Transverse colon (tissue), 4 donors: ENCODE measurements at regions not wholly inside any gene's neighbourhood (a gene's known extent, or its start where the extent isn't known, plus 50 kb on each side); places are given as distances from the start of the nearest gene placed in this dataset.

ENCODE experiments used
- DNase-seq: peaks from one replicate; pipeline ENCODE4 v3.0.0-alpha.2; 2019
- H3K27ac ChIP-seq, 4 donors: fragments of 200-600 bp; sonication (generic); 2 replicates each; pipeline ENCODE4 v1.5.1; 2016 to 2018; ENCODE audit warnings: inconsistent platforms in 4 of 4
- H3K27me3 ChIP-seq: fragments of 200-600 bp; sonication (generic); 2 replicates; pipeline ENCODE4 v1.5.1; 2017; ENCODE audit warnings: inconsistent platforms
- H3K36me3 ChIP-seq, 4 donors: fragments of 200-600 bp; sonication (generic); 2 replicates each; pipeline ENCODE4 v1.5.1; 2017 to 2019; ENCODE audit warnings: inconsistent platforms in 4 of 4
- H3K4me1 ChIP-seq, 4 donors: fragments of 200-600 bp; sonication (generic); 2 replicates each; pipeline ENCODE4 v1.5.1; 2017 to 2020; ENCODE audit warnings: inconsistent platforms in 4 of 4
- H3K4me3 ChIP-seq, 4 donors: fragments of 200-600 bp; sonication (generic); 1 replicate in 1 of 4; 2 replicates in 3 of 4; pipeline versions ENCODE4 v1.5.1 to v1.6.1; 2017 to 2019; ENCODE audit warnings: inconsistent platforms in 4 of 4
- H3K9me3 ChIP-seq, 2 donors: fragments of 200-600 bp; sonication (generic); 2 replicates each; pipeline ENCODE4 v1.5.1; 2017 to 2019; ENCODE audit warnings: inconsistent platforms in 2 of 2
- EP300 ChIP-seq: sonication (generic); formaldehyde crosslinking; IDR thresholded peaks from one replicate; pipeline ENCODE4 v1.6.1; 2017; ENCODE audit warnings: antibody characterized with exemption, low read depth
- POLR2A ChIP-seq: fragments of 450-650 bp; IDR thresholded peaks from one replicate; pipeline ENCODE4 v1.6.1; 2016; ENCODE audit warnings: antibody characterized with exemption, mild to moderate bottlenecking, moderate library complexity
- POLR2AphosphoS5 ChIP-seq, 3 donors: sonication (generic); formaldehyde crosslinking; IDR thresholded peaks; one replicate each; pipeline ENCODE4 v1.6.1; 2016; ENCODE audit warnings: antibody characterized with exemption in 3 of 3
- WGBS, 2 donors: methylation state at CpG; one replicate each; pipeline ENCODE4 v1.1.5; 2018; ENCODE audit warnings: low coverage in 1 of 2; 5-methylcytosine and 5-hydroxymethylcytosine counted together
- in situ Hi-C, 4 donors: fragments of 200-750 bp; cut with MboI; loops; one replicate each; pipeline versions ENCODE4 v1.15.0 to v1.15.1; 2017; ENCODE audit warnings: low sequenced_read_pairs in 3 of 4, low pct_ligation_motif_present in 1 of 4, low pct_unique_long_range_greater_than_20kb in 1 of 4
- intact Hi-C: fragments of 100-400 bp; cut with DNase I; formaldehyde crosslinking; loops from one replicate; pipeline ENCODE4 v1.15.1; 2023; ENCODE audit warnings: low total_unique reads
- TF ChIP-seq, protein P1 (sequence below), 5 experiments: fragments of 200-600 bp in 3 of 5; fragments of 450-650 bp in 2 of 5; sonication (generic) in 3 of 5; IDR thresholded peaks; 1 replicate in 2 of 5; 2 replicates in 3 of 5; pipeline ENCODE4 v1.5.1; 2016 to 2017; ENCODE audit warnings: antibody characterized with exemption in 5 of 5, inconsistent platforms in 3 of 5, mild to moderate bottlenecking in 2 of 5, moderate library complexity in 1 of 5

GRCh38 chr11:28514391-28514790, 406.2 kb downstream of the METTL15 start:
- Histone ChIP-seq H3K27ac (no peak overlapping the region), H3K4me3 (no peak overlapping the region), H3K27me3 (no peaks in the 10 kb centered on the region), H3K36me3 (no peaks in the 10 kb centered on the region), H3K4me1 (no peaks in the 10 kb centered on the region), H3K9me3 (no peaks in the 10 kb centered on the region)
- DNase-seq = no peak
- intact Hi-C loops = no loop called here
- in situ Hi-C loops = no loop called here
- no peak for TF ChIP-seq POLR2AphosphoS5 (IDR thresholded peaks at IDR 0.05)
- 77 to 80% methylated on average over 2 of the region's 2 CpGs for WGBS, 2 donors

DNA sequence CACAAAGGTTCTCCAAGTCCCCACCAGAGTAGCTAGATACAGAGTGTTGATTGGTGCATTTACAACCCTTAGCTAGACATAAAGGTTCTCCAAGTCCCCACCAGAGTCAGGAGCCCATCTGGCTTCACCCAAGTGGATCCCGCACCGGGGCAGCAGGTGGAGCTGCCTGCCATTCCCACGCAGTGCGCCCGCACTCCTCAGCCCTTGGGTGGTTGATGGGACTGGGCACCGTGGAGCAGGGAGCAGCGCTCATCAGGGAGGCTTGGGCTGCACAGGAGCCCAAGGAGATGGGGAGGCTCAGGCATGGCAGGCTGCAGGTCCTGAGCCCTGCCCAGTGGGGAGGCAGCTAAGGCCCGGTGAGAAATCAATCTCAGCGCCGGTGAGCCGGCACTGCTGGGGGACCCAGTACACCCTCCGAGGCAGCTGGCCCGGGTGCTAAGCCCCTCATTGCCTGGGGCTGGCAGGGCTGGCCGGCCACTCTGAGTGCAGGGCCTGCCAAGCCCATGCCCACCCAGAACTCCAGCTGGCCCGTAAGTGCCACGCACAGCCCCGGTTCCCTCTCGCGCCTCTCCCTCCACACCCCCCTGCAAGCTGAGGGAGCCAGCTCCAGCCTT, 404.1 kb downstream of the METTL15 start:
- H3K4me3 ChIP-seq = no peak overlapping the region
- intact Hi-C loops (no loop called here), in situ Hi-C loops (no loop called here)
- no peaks in the 10 kb centered on the region for H3K36me3 ChIP-seq
- WGBS, 2 donors = 94% methylated on average over 17 of the region's 19 CpGs; no CpG with 5 or more reads in 1 of the 2 donors
- H3K4me1 ChIP-seq = no peaks in the 10 kb centered on the region
- DNase-seq = no peak
- H3K27ac ChIP-seq = no peak overlapping the region
- H3K27me3 ChIP-seq = no peaks in the 10 kb centered on the region
- TF ChIP-seq, protein P1, sequence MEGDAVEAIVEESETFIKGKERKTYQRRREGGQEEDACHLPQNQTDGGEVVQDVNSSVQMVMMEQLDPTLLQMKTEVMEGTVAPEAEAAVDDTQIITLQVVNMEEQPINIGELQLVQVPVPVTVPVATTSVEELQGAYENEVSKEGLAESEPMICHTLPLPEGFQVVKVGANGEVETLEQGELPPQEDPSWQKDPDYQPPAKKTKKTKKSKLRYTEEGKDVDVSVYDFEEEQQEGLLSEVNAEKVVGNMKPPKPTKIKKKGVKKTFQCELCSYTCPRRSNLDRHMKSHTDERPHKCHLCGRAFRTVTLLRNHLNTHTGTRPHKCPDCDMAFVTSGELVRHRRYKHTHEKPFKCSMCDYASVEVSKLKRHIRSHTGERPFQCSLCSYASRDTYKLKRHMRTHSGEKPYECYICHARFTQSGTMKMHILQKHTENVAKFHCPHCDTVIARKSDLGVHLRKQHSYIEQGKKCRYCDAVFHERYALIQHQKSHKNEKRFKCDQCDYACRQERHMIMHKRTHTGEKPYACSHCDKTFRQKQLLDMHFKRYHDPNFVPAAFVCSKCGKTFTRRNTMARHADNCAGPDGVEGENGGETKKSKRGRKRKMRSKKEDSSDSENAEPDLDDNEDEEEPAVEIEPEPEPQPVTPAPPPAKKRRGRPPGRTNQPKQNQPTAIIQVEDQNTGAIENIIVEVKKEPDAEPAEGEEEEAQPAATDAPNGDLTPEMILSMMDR (IDR thresholded peaks at IDR 0.05) = no peak
- TF ChIP-seq POLR2AphosphoS5 (IDR thresholded peaks at IDR 0.05) = no peak
- no peak for TF ChIP-seq EP300
- no peak for TF ChIP-seq POLR2A
- no peaks in the 10 kb centered on the region for H3K9me3 ChIP-seq

- 69 to 86% methylated on average over 1 to 3 of the region's 3 CpGs for WGBS, 2 donors
- TF ChIP-seq, protein P1 (IDR thresholded peaks at IDR 0.05) = no peak
- TF ChIP-seq EP300 = no peak
- no peak for TF ChIP-seq POLR2A
- no peak for TF ChIP-seq POLR2AphosphoS5 (IDR thresholded peaks at IDR 0.05)
Observed at GRCh38 chr11:28505232-28505631, 397.0 kb downstream of the METTL15 start.

DNA sequence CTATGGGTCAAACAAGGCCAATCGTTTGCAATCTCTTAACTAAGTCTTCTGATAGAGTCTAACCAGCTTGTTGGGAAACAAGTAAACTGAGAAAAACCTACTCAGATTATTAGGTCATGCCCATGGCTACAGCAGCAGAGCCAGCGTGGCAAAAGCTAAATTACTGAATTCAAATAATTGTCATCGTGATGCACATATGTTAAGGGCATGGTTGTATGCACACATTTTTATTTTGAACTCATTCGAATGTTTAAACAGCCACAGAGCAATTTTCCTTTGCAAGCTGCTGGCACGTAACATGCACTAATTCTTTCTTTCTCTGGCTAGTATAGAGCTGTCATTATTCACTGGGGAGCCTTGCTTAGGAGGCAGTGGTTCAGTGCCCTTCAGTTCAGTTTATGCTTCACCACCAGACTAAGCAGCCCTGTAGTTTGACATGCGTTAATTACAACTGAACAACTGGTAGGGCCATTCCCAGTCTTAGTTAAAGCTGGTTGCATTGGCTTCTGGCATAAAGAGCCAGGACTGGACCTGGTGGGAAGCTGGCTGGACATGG, 396.4 kb downstream of the METTL15 start:
- in situ Hi-C loops (no loop called here), intact Hi-C loops (no loop called here)
- Histone ChIP-seq H3K4me3 (no peak overlapping the region), H3K9me3 (no peaks in the 10 kb centered on the region), H3K27me3 (no peaks in the 10 kb centered on the region), H3K4me1 (no peaks in the 10 kb centered on the region), H3K36me3 (no peaks in the 10 kb centered on the region), H3K27ac (no peak overlapping the region)
- WGBS, 2 donors = 55 to 70% methylated on average over 6 of the region's 6 CpGs
- DNase-seq = no peak
- TF ChIP-seq, protein P1 (IDR thresholded peaks at IDR 0.05) = no peak
- TF ChIP-seq POLR2A (no peak), POLR2AphosphoS5 (IDR thresholded peaks at IDR 0.05) (no peak), EP300 (no peak)

More at GRCh38 chr11:28505232-28505631, 397.0 kb downstream of the METTL15 start:
- H3K4me3 ChIP-seq = no peak overlapping the region
- intact Hi-C loops = no loop called here
- no peak for DNase-seq
- no peaks in the 10 kb centered on the region for H3K36me3 ChIP-seq
- no peaks in the 10 kb centered on the region for H3K27me3 ChIP-seq
- no peaks in the 10 kb centered on the region for H3K4me1 ChIP-seq
- H3K9me3 ChIP-seq = no peaks in the 10 kb centered on the region
- no peak overlapping the region for H3K27ac ChIP-seq
- in situ Hi-C loops = no loop called here

DNA sequence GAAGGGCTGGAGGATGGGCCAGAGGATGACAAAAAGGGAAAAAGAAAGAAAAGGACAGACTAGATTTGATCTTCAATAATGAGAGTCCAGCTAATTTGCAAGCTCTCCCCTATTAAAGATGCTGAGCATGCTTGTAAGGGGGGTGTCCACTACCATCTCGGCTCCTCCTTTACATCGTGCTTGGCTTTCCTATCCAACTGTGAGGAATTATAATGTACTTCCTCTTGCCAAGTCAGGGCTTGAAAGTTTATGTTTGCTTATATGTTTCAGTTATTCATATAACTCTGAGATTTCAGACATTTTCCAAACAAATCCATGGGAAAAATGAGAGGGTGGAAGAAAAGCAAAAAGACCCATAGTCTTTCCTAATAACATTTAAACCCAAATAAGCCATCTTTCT, 387.1 kb downstream of the METTL15 start:
- Histone ChIP-seq H3K4me1 (no peaks in the 10 kb centered on the region), H3K9me3 (no peaks in the 10 kb centered on the region), H3K4me3 (no peak overlapping the region), H3K36me3 (no peaks in the 10 kb centered on the region), H3K27me3 (no peaks in the 10 kb centered on the region), H3K27ac (no peak overlapping the region)
- intact Hi-C loops (no loop called here), in situ Hi-C loops (loop anchor here in 1 of 4 donors (25.0 kb wide), 1 partner anchor 108 kb away; no protein-coding TSS in a partner anchor)
- DNase-seq = no peak
- no peak for TF ChIP-seq EP300
- TF ChIP-seq, protein P1 (IDR thresholded peaks at IDR 0.05) = no peak
- TF ChIP-seq POLR2A = no peak
- TF ChIP-seq POLR2AphosphoS5 (IDR thresholded peaks at IDR 0.05) = no peak
- 44 to 71% methylated on average over 2 of the region's 2 CpGs for WGBS, 2 donors
